DOHH2 (cell line): ENCODE measurements at regions not wholly inside any gene's neighbourhood (a gene's known extent, or its start where the extent isn't known, plus 50 kb on each side); places are given as distances from the start of the nearest gene placed in this dataset.

Source experiments
- H3F3A ChIP-seq: fragments of 200-600 bp; sonication (generic), shearing (Covaris generic); 2 replicates; pipeline ENCODE4 v1.6.0; 2016; ENCODE audit warnings: antibody characterized with exemption, mild to moderate bottlenecking; ENCODE audit not compliant: control insufficient read depth, insufficient read depth
- H3K27ac ChIP-seq: fragments of 200-600 bp; sonication (generic); 2 replicates; pipeline ENCODE4 v1.5.1; 2014; ENCODE audit warnings: low read depth, mild to moderate bottlenecking, low read length, moderate library complexity
- H3K27me3 ChIP-seq: fragments of 200-600 bp; sonication (generic); 2 replicates; pipeline ENCODE4 v1.6.1; 2014; ENCODE audit warnings: mild to moderate bottlenecking, low read length, mixed read lengths; ENCODE audit not compliant: control insufficient read depth
- H3K36me3 ChIP-seq: fragments of 200-600 bp; sonication (generic); 2 replicates; pipeline ENCODE4 v1.6.1; 2014; ENCODE audit warnings: mild to moderate bottlenecking, low read length, moderate library complexity, mixed read lengths; ENCODE audit not compliant: control insufficient read depth
- H3K4me1 ChIP-seq: fragments of 200-600 bp; sonication (generic); 2 replicates; pipeline ENCODE4 v1.6.1; 2014; ENCODE audit warnings: mild to moderate bottlenecking, low read length, mixed read lengths; ENCODE audit not compliant: control insufficient read depth
- H3K4me2 ChIP-seq: fragments of 200-600 bp; sonication (generic); 2 replicates; pipeline ENCODE4 v1.6.0; 2014; ENCODE audit warnings: mild to moderate bottlenecking, low read length, moderate library complexity
- H3K4me3 ChIP-seq: fragments of 200-600 bp; sonication (generic); 2 replicates; pipeline ENCODE4 v1.5.1; 2014; ENCODE audit warnings: mild to moderate bottlenecking, low read length, mixed read lengths
- H3K79me2 ChIP-seq: fragments of 200-600 bp; sonication (generic); 2 replicates; pipeline ENCODE4 v1.6.1; 2014; ENCODE audit warnings: mild to moderate bottlenecking, low read length, mixed read lengths; ENCODE audit not compliant: control insufficient read depth
- H3K9me2 ChIP-seq: fragments of 200-600 bp; sonication (generic); replicated peaks from 2 replicates; pipeline ENCODE4 v1.6.1; 2014; ENCODE audit warnings: mild to moderate bottlenecking, low read length, mixed read lengths; ENCODE audit not compliant: control insufficient read depth
- H3K9me3 ChIP-seq: fragments of 200-600 bp; sonication (generic); 2 replicates; pipeline ENCODE4 v1.6.1; 2014; ENCODE audit warnings: antibody characterized with exemption, low read length, mixed read lengths; ENCODE audit not compliant: control insufficient read depth, insufficient read depth
- H4K20me1 ChIP-seq: fragments of 200-600 bp; sonication (generic); 2 replicates; pipeline ENCODE4 v1.6.0; 2014; ENCODE audit warnings: low read depth, mild to moderate bottlenecking, antibody characterized with exemption, low read length, moderate library complexity; ENCODE audit not compliant: control insufficient read depth, insufficient read depth
- CTCF ChIP-seq: fragments of 200-600 bp; sonication (generic); IDR thresholded peaks from one replicate; pipeline ENCODE4 v1.5.1; 2014; ENCODE audit warnings: antibody characterized with exemption, mild to moderate bottlenecking, low read depth, low read length; ENCODE audit not compliant: poor library complexity, severe bottlenecking
- EZH2phosphoT487 ChIP-seq: fragments of 200-600 bp; sonication (generic); IDR thresholded peaks from 2 replicates; pipeline ENCODE4 v1.6.1; 2017; ENCODE audit warnings: borderline replicate concordance, mild to moderate bottlenecking, antibody characterized with exemption, low read length, moderate library complexity, mixed read lengths

- no peaks in the 10 kb centered on the region for H3K79me2 ChIP-seq
- H4K20me1 ChIP-seq = no peaks in the 10 kb centered on the region
- no peak overlapping the region for H3K4me2 ChIP-seq
- no peaks in the 10 kb centered on the region for H3K36me3 ChIP-seq
- no peaks in the 10 kb centered on the region for H3K9me2 ChIP-seq
- H3K27me3 ChIP-seq = no peaks in the 10 kb centered on the region
- no peak overlapping the region for H3K4me3 ChIP-seq
- H3K9me3 ChIP-seq = no peaks in the 10 kb centered on the region
- H3F3A ChIP-seq = no peaks in the 10 kb centered on the region
- no peak for TF ChIP-seq CTCF
- TF ChIP-seq EZH2phosphoT487 = no peak
- H3K4me1 ChIP-seq = no peaks in the 10 kb centered on the region
- no peak overlapping the region for H3K27ac ChIP-seq
These were observed 352.5 kb downstream of the FGFR2 start for GRCh38 chr10:121245754-121246153.

- Histone ChIP-seq H3K27me3 (no peaks in the 10 kb centered on the region), H3K9me3 (no peaks in the 10 kb centered on the region), H3F3A (no peaks in the 10 kb centered on the region), H3K36me3 (no peaks in the 10 kb centered on the region), H3K27ac (no peak overlapping the region), H4K20me1 (no peaks in the 10 kb centered on the region), H3K9me2 (no peaks in the 10 kb centered on the region), H3K4me2 (no peak overlapping the region), H3K79me2 (no peaks in the 10 kb centered on the region), H3K4me3 (no peak overlapping the region), H3K4me1 (no peaks in the 10 kb centered on the region)
- TF ChIP-seq EZH2phosphoT487 = no peak
These were observed 350.0 kb downstream of the FGFR2 start for GRCh38 chr10:121248266-121248665.

GRCh38 chr10:121250995-121251764 is 347.1 kb downstream of the FGFR2 start:
- Histone ChIP-seq H3K4me1 (no peaks in the 10 kb centered on the region), H3K27me3 (no peaks in the 10 kb centered on the region)

More at GRCh38 chr10:121250995-121251764, 347.1 kb downstream of the FGFR2 start:
- TF ChIP-seq CTCF = no peak
- TF ChIP-seq EZH2phosphoT487 = no peak
- H4K20me1 ChIP-seq = no peaks in the 10 kb centered on the region
- H3K36me3 ChIP-seq = no peaks in the 10 kb centered on the region
- H3K9me3 ChIP-seq = no peaks in the 10 kb centered on the region
- H3F3A ChIP-seq = no peaks in the 10 kb centered on the region
- no peaks in the 10 kb centered on the region for H3K79me2 ChIP-seq
- H3K4me3 ChIP-seq = no peak overlapping the region
- no peak overlapping the region for H3K4me2 ChIP-seq
- no peaks in the 10 kb centered on the region for H3K9me2 ChIP-seq
- H3K27ac ChIP-seq = no peak overlapping the region
